NCI-H2107 treated with DMSO at 0.1 percent for 48 hours (cell line): ENCODE measurements at regions not wholly inside any gene's neighbourhood (a gene's known extent, or its start where the extent isn't known, plus 50 kb on each side); places are given as distances from the start of the nearest gene placed in this dataset.
"Not testable (repeated sequence)": the region's sequence is repeated elsewhere in the genome, so short reads cannot be mapped to it uniquely, and the experiment has no call there.

ENCODE experiments used
- DNase-seq: peaks from one replicate; lab custom pipeline; 2025; ENCODE audit not compliant: unreplicated experiment; lab: John Stamatoyannopoulos, UW

- DNase-seq, result no peak
These were observed 100.4 kb upstream of the GALNT18 start for GRCh38 chr11:11722246-11722645.

- DNase-seq, result no peak
These were observed 96.7 kb upstream of the GALNT18 start for GRCh38 chr11:11718511-11718910.

GRCh38 chr11:11717064-11717725 lies 95.4 kb upstream of the GALNT18 start:
- DNase-seq, result no peak

GRCh38 chr11:11715075-11715474 lies 93.3 kb upstream of the GALNT18 start:
- not testable (repeated sequence) for DNase-seq

GRCh38 chr11:11710556-11710955 lies 88.8 kb upstream of the GALNT18 start:
- DNase-seq, result no peak

- no peak for DNase-seq
These were observed 87.8 kb upstream of the GALNT18 start for GRCh38 chr11:11709447-11710239.

GRCh38 chr11:11708256-11708655 lies 86.5 kb upstream of the GALNT18 start:
- DNase-seq, result no peak

GRCh38 chr11:11706028-11706427 lies 84.2 kb upstream of the GALNT18 start:
- DNase-seq, result peak; percentile 47

GRCh38 chr11:11703885-11704284 lies 82.1 kb upstream of the GALNT18 start:
- DNase-seq, result no peak

GRCh38 chr11:11701070-11701469 lies 79.3 kb upstream of the GALNT18 start:
- no peak for DNase-seq

- DNase-seq, result no peak
These were observed 76.0 kb upstream of the GALNT18 start for GRCh38 chr11:11697796-11698195.

- DNase-seq, result peak; percentile 54
These were observed 69.7 kb upstream of the GALNT18 start for GRCh38 chr11:11691296-11692151.

GRCh38 chr11:11681536-11681935 lies 59.7 kb upstream of the GALNT18 start:
- DNase-seq, result no peak

- no peak for DNase-seq
These were observed 56.0 kb upstream of the GALNT18 start for GRCh38 chr11:11677672-11678356.

GRCh38 chr11:11675671-11676181 lies 53.9 kb upstream of the GALNT18 start:
- DNase-seq, result no peak

GRCh38 chr11:11672789-11673188 lies 51.0 kb upstream of the GALNT18 start:
- DNase-seq, result no peak

GRCh38 chr11:11672101-11672500 lies 50.3 kb upstream of the GALNT18 start:
- DNase-seq, result no peak
